Astrocyte of the hippocampus (primary cell): ENCODE measurements at regions not wholly inside any gene's neighbourhood (a gene's known extent, or its start where the extent isn't known, plus 50 kb on each side); places are given as distances from the start of the nearest gene placed in this dataset.

Experiments
- DNase-seq: peaks from one replicate; pipeline ENCODE4 v3.0.0; 2011; ENCODE audit warnings: low read depth, low spot score

DNA sequence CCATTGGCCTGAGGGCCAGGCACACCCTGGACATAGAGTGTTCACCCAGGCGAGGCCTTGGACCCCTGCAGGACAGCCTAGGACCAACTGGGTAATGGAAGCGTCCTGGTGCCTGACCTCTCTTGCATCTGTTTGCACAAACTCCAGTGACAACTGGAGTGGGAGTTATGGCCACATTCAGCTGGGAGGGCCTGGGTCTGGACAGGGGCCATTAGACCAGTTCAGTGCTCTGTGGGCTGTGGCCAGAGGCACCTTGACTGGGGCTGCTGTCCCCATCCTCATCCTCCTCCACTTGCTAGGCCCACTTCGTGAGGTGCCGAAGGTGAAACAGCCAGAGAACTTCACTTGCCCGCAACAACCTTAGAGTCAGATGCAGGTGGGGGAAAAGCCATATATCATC, 372.7 kb upstream of the IRX1 start:
- no peak for DNase-seq

DNA sequence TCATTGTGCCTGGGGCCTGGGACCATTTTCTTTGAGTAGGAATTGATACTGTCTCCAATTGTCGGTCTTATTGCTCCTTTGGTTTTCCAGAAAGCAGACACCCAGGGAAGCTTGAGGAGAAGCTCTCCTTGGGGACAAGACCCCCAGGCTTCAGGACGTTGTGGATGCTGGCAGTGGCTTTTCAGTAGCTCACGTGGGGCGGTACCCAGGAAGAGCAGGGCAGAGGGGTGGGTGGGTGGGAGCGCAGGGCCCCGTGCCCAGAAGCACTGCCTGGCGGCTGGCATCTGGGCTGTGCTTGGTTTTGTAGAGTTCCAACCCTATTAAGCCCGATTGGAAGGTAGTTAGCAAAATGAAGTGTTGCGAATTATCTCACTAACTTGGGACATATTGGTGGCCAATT, 374.2 kb upstream of the IRX1 start:
- no peak for DNase-seq

DNA sequence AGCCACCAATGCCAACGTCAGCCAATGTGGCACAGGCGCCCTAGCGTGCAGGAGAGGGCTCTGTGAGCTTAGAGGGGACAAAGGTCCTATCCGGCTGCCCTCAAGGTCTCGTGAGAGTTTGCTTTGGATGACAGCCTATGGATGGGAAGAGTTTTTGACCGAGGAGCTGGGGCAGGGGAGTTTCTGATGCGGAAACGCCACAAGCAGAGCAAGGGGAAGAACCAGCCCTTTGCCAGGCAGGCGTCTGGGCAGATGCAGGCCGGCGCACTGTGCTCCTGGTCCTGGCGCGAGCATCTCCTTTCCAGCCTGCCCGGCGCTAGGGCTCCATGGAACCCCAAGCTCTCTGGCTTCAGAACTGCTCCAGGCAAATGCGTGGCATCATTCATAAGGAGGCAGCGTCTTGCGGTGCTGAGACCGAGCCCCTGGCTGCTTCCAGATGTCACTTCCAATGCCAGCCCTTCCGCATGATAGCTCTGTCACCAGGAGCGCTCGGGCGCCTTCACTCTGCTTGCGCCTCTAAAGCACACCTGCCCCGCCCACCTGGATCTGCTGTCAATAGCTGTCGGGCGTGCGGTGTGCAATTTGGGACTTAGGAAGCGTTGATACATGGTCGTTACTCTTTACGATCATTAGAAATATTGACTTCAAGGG, 374.9 kb upstream of the IRX1 start:
- no peak for DNase-seq

DNA sequence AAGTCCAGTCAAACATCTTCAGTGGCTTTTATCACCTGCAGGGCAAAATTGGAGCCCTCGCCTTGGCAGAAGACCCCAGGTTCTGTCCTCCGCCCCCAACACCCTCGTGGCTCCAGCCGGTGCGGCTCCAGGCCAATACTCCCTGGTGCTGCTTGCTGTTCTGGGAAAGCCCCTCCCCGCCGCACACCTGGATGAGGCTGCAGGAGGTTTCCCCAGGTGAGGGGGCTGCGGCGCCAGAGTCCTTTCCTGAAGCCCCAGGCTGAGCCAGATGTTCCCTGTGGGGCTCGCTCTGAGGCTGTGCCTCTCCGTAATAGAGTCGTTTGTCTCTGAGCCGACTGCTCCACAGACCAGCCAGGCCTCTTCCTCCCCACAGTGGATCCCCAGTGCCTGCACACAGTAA, 375.4 kb upstream of the IRX1 start:
- no peak for DNase-seq

GRCh38 chr5:3218916-3219650, 376.5 kb upstream of the IRX1 start:
- no peak for DNase-seq

- no peak for DNase-seq
Measured at GRCh38 chr5:3217771-3218495, 377.7 kb upstream of the IRX1 start.

GRCh38 chr5:3217114-3217513, 378.5 kb upstream of the IRX1 start:
- no peak for DNase-seq

DNA sequence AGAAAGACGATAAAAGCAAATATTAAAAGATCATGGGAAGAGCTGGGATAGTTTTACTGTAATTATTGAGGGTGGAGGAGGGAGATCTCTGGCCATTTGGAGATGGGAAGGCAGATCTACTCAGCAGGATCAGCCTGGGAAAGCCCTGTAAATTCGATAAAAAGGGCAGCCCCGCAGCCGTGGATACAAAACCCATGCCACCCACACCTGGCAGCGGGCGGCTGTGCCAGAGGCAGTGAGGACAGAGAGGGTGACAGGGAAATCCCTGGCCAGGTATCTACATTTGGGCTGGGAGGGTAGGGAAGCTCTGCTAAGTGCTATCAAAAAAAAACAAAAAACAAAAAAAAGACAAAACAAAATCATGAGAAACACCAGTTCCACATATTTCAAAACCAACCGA, 379.2 kb upstream of the IRX1 start:
- DNase-seq, result no peak

DNA sequence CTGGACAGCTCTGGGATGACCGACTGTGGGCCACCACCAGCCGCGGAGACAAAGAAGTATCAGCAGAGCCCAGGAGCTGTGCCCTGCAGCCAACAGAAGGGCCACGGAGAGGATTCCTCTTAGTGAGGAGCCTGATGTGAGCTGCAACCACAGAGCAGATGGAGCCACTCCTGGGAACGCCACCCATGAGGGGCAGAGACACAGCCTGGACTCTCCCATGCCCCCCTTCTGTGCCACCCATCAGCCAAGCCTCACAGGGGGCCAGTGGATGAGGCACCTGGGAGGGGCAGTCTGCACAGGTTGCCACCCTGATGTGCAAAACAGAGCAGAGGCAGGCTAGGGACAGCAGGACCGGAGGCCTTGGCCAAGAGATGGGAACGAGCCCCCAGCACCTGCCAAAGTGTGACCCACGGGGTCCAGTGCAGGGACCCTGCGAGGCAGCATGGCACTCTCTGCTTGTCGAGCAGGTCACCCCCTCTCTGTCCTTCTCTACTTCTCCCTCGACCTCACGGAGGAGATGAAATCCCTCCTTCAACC, 380.7 kb upstream of the IRX1 start:
- no peak for DNase-seq

DNA sequence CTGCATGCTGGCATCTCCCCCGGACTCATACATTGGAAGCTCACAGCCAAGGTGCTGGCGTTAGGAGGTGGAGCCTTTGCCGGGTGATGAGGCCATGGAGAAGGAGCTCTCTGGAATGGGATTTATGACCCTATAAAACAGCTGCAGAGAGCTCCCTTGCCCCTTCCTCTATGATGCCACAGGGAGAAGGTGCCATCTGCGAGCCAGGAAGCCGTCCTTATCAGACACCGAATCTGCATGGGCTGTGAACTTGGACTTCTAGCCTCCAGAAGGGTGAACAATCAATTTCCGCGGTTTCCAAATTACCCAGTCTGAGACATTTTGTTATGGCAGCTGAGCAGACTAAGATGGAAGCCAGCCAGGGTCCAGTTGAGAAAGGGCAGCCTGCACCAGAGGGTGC, 381.2 kb upstream of the IRX1 start:
- no peak for DNase-seq

DNA sequence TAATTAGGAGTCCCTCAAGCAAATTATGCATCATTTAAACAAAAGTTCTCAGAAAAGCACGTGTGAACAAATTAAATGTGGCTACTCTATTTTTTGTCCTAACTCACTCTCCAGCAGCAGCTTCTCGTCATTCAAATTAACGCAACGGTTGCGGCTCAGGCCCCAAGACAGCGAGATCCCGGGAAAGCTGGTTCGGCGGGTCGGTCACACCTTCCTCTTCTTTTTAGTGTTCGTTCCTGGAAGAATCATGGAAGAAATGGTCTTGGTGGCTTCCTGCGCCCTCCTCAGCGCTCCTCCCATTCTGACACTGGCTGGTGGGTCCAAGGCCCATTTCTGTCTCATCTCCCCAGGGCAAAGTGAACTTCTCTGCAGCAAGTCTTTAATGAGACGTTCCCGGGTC, 382.8 kb upstream of the IRX1 start:
- no peak for DNase-seq

- no peak for DNase-seq
Measured at GRCh38 chr5:3210531-3210930, 385.1 kb upstream of the IRX1 start.

DNA sequence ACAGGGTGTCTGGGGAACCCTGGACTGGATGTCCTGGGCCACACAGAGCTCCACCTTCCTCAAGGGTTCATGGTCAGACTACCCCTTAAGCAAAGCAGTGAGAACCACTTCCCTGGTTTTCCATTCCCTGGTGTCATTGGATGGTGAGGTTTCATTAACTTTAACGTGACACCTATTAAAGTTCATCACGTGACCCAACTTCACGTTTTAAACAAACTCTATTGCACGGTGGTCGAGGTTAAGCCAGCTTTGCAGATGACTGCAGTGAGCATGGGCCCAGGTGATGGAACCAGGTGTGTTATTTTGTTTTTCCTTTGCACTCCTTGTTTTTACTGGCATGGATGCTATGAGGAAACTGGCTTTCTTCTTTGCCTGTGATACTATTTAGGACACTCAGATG, 385.7 kb upstream of the IRX1 start:
- DNase-seq, result no peak

GRCh38 chr5:3202570-3202969, 393.1 kb upstream of the IRX1 start:
- no peak for DNase-seq

DNA sequence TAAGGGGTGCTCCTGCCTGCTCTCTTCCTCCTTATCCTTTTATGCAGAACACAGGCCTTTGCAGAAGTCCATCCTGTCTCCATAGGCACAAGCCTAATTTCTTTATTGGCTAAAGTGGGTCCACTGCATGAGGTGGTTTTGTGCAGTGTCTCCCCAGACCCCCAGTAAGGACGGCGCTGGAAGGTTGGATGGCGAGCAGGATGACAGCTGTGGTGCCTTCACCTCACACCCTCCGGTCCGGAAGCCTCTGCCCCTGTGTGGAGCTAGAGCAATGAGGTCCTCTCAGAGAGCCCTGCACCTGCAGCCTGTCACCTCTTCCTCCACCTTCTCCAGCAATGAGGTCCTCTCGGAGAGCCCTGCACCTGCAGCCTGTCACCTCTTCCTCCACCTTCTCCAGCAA, 393.7 kb upstream of the IRX1 start:
- DNase-seq, result no peak

- DNase-seq, result no peak
Measured at GRCh38 chr5:3201121-3201520, 394.5 kb upstream of the IRX1 start.

DNA sequence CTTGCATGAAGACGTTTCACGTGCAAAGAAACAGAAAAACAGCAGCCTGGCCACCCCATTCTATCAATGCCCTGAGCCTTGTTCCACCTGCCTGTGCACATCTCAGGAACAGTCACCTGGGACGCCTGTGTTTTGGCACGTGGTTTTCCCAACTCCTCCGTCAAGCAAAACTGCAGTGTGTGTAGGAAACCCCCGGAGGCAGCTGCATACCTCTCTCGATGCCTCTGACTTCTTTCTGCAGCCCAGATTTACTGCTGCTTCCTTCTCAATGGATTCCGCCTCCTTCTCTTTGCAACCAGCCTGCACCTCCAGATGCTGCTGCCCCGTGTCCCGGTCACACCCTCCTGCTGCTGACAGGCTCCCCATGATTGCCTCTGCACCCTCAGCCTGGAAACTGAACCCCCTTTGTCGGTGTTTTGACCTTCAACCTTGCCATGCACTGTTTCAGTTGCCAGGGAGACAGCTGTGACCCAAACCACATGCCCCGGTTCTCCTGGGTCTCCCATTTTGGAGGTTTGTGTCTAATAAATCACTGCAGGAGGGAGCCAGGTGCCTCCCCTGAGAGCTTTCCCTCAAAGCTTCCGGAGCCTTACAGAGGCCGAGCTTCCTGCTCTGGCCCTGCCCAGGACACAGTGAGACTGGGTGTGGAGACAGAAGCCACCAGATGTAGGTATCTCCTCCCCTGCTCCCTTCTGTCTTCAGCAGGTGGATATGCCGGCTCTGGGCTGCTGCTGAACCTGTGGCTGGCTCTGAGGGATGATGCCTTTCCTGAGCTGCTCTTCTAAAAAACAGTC, 395.5 kb upstream of the IRX1 start:
- DNase-seq, result no peak

DNA sequence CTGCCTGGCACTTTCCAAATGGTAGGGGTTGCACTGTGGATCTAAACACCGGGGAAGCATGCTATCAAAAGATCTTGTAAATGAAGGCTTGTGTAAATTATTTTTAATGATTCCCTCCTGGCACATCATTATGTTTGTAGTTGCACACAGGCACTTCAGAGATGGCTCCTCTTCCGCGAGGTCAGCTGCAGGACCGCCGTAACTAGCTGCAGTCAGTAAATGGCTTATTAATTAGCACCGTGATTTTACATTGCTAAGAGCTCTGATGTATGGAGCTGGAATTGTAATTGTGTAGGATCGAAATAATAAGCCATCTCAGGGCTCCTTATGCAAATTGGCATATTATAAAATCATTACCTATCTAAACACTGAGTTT, 397.6 kb upstream of the IRX1 start:
- DNase-seq, result no peak

DNA sequence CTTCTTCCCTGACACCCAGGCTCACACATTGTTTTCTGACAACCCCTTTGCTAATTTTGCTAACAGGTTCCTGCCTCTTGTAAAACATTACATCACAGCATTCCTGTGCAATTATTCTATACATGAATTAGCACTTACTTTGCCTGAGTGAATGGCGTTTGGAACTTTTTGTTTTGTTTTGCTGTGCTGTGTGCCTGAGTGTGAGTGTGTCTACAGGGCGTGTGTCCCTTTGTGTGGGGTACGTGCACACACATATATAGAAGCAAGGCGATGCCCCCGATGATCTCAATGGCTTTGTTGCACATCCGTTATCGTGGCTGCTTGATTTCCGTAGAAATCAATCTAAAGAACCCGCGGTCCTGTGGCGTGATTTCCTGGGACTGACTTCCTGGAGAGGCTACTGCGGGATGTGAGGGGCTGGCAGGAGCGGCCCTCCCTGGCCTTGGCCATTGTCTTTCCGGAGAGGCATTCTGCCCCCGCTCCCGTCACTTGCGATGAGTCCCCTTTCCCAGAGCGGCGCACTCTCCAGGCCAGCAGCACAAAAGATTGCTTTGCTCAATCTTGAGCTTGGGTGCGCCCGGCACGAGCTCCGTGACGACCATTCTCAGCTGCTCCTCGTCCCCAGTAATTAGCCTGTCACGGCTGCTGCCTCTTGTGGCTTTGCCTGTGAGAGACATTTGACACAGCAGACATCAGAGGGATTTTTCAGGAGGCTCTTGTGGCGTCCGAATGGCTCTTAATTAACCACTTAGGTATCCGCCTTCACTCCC, 398.1 kb upstream of the IRX1 start:
- peak; percentile 41 for DNase-seq

- no peak for DNase-seq
Measured at GRCh38 chr5:3195994-3196393, 399.6 kb upstream of the IRX1 start.

DNA sequence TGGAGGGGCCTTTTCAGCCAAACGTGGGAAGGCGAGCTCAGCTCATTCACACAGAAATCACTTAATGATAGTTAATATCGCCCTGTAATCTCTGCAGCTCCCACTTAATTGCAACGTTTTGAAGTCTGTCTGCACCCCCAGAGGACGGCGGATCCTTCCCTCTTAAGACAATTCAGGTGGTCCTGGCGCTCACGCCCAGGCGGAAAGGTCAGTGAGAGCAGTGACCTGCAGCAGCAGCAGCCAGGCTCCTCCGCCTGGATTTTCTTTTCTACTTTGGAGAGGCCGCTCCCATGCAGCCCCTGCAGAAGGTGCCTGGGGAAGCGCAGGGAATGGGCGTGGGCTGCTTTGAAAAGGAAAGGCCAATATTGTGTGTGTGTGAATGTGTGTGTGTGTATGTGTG, 400.9 kb upstream of the IRX1 start:
- no peak for DNase-seq
